NCI-H748 treated with DMSO at 0.1 percent for 48 hours (cell line): ENCODE measurements at regions not wholly inside any gene's neighbourhood (a gene's known extent, or its start where the extent isn't known, plus 50 kb on each side); places are given as distances from the start of the nearest gene placed in this dataset.
"Not testable (repeated sequence)": the region's sequence is repeated elsewhere in the genome, so short reads cannot be mapped to it uniquely, and the experiment has no call there.

ENCODE experiments used
- DNase-seq: peaks from one replicate; lab custom pipeline; 2025; lab: John Stamatoyannopoulos, UW

GRCh38 chr4:67332627-67333026 is 212.7 kb downstream of the CENPC start:
- DNase-seq = no peak

DNA sequence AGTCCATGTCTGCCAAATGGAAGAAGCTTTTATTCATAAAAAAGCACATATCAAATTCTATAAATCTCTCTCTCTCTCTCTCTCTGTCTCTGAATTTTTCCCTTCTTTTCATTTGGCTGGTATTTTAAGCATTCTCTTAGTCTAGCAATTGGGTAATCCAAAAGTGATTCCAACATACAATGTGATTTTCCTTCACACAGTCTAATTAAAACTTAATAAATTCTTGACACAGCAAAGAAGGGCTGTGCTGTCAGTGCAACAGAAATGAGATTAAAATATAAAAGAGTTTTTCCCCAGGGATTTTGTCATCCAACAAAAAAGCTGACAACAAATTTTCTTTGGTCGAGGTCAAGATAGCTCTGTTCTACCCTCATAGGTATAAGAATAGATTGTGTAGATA is 216.9 kb downstream of the CENPC start:
- DNase-seq = no peak

DNA sequence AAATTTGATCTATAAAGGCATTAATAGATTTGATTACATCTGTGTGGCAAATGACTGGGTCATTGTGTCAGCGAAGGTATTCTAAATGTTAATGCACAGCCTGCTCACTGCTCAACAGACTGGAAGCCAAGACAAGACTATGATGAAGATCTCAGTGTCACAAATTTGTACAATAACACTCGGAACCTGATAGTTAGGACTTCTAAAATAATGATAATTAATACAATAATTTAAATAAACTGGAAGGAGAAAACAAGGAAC is 217.4 kb downstream of the CENPC start:
- DNase-seq = no peak

DNA sequence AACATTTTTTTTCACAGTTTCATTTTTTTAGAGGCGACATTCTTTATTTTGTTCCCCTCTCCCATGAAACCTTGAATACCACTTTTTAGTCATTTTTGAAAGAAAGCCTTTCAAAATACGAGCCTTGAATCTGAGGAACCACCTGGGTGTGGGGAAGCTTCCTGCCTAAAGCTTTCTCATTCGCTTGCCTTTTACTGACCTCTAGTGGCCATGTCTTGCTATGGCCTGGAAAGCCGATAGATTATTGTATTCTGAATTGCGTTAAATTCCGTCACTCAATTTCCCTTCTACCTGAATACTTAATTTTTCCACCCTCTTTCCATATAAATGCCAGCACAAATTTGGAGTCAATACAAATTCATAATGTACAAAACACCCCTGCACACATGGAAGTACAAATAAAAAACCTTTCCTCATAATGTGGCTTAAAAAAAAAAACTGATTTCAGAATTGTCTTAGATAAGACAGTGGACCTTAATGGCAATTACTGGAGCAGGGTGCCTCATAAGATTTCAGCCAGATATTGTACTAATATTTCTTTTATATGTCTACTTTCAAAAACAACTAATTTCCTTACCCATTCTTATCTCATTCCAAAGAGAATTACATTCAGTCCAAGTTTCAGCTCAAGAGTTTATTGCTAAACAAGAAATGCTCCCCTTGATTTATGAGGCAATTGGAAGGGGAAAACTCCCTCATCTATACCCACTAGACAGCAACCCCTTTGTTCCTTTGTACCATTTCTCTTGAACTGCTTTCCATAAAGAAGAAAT is 217.9 kb downstream of the CENPC start:
- DNase-seq = peak; percentile 15

DNA sequence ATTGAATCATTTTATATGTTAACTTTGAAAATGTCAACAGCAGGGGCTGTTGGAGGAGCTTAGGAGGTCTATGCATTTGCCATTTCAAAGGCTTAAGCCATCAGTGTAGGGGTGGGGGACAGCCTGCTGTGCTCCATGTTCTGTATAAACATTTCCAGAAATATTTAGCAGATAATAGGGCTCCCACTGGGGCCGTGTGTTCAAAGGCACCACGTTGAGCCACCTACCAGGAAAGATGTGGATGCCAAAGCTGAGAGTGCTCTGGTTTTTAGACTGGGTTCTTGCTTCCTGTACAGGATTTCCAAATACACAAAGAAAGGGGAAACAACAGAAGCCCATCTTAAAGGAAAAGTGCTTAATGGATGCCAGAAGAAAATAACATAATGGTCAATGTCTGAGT is 219.5 kb downstream of the CENPC start:
- no peak for DNase-seq

DNA sequence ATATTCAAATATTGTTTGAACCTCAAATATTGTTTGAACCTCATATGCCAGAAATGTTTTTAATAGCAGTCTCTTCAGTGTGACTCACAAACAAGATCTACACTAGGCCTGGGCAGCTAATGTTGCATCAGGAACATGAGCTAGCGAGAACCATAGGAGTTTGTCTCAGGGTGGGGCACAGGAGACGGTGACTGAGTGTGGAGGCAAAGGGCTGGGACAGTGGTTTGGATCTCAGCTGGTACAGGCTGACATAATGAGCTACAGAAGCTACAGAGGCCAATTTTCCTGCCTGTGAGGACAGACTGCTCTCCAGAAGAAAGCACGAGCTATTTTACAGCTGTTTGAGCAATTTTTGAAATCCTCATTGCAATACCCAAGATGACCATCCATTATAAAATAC is 224.7 kb downstream of the CENPC start:
- no peak for DNase-seq

DNA sequence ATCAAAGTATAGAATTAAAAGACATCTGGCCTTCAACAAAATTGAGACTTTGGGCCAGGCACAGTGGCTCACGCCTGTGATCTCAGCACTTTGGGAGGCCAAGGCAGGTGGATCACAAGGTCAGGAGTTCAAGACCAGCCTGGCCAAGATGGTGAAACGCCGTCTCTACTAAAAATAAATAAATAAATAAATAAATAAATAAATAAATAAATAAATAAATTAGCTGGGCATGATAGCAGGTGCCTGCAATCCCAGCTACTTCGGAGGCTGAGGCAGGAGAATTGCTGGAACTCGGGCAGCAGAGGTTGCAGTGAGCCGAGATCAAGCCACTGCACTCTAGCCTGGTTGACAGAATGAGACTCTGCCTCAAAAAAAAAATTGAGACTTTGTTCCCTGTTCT is 225.7 kb downstream of the CENPC start:
- DNase-seq = not testable (repeated sequence)

DNA sequence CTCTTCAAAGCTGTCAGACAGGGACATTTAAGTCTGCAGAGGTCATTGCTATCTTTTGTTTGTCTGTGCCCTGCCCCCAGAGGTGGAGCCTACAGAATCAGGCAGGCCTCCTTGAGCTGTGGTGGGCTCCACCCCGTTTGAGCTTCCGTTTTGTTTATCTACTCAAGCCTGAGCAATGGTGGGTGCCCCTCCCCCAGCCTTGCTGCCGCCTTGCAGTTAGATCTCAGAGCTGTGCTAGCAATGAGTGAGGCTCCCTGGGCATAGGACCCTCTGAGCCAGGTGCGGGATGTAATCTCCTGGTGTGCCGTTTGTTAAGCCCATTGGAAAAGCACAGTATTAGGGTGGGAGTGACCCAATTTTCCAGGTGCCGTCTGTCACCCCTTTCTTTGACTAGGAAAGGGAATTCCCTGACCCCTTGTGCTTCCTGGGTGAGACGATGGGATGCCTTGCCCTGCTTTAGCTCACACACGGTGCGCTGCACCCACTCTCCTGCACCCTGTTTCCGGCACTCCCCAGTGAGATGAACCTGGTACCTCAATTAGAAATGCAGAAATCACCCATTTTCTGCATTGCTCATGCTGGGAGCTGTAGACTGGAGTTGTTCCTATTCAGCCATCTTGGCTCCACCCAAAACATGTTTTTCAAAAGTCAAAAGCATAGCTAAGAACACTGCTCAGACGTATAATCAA is 244.7 kb downstream of the CENPC start:
- DNase-seq = not testable (repeated sequence)

DNA sequence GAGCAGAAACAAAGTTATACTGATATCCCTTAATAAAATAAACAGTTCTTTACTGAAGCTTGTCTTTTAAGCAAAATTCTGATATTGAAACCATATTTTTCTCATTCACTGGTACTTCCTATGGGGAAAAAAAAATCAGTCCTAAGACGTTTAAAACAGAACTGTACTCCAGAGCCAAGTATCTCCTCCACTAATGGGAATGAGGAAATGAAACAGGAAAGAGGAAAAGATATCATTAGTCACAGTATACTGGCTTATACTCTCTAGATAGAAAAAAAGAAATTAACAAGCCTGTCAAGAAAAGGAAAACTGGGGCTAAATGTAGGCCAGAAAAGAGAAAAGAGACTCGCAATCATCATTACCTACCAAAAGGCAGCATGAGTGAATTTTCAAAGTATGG is 252.7 kb downstream of the CENPC start:
- no peak for DNase-seq

DNA sequence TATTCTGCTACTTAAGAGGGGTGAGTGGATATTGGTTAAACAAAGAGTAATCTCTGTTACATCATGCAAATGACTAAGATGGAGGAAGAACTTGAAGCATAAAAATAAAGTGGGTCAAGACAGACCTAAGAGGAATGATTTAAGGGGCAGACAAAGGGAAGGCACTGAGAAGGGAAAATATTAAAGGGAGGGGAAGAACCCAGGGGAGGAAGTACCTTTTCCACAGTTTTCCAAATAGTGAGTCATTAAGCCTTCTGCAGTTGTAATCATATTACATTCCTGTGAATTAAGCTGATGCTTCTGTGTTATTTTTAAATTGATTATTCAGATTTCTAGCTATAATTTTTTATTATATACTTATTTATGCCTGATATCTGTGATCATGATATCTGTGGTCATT is 253.3 kb downstream of the CENPC start:
- DNase-seq = no peak

- no peak for DNase-seq
Observed at GRCh38 chr4:67291644-67292043, 253.7 kb downstream of the CENPC start.

DNA sequence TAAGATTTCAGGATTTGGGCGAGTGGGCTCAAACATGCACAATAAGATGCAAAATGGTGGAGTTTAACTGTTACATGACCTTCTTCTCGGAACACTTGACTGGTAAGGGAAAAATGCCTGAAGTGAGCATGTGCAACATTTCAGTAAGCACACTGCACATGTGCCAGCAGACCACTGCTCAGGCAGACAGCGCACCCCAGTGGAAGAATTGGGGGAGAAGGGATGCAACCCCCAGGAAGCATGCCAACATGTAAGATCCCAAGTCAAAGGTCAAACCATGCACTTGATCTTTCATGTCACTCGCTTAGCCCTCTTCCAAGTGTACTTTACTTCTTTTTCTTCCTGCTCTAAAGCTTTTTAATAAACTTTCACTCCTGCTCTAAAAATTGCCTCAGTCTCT is 256.3 kb downstream of the CENPC start:
- no peak for DNase-seq

- DNase-seq = no peak
Observed at GRCh38 chr4:67286724-67287123, 258.6 kb downstream of the CENPC start.

GRCh38 chr4:67282749-67283148 is 262.6 kb downstream of the CENPC start:
- DNase-seq = no peak

DNA sequence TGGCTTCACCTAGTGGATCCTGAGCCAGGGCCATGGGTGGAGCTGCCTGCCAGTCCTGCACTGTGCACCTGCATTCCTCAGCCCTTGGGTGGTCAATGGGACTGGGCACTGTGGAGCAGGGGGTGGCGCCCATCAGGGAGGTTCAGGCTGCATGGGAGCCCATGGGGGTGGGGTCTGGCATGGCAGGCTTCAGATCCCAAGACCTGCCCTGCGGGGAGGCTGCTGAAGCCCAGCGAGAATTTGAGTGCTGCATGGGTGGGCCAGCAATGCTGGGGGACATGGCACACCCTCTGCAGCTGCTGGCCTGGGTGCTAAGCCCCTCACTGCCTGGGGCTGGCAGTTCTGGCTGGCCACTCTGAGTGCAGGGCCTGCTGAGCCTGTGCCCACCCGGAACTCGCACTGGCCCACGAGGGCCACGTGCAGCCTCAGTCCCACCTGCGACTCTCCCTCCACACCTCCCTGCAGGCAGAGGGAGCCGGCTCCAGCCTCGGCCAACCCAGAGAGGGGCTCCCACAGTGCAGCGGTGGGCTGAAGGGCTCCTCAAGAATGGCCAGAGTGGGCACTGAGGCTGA is 270.0 kb downstream of the CENPC start:
- DNase-seq = no peak

DNA sequence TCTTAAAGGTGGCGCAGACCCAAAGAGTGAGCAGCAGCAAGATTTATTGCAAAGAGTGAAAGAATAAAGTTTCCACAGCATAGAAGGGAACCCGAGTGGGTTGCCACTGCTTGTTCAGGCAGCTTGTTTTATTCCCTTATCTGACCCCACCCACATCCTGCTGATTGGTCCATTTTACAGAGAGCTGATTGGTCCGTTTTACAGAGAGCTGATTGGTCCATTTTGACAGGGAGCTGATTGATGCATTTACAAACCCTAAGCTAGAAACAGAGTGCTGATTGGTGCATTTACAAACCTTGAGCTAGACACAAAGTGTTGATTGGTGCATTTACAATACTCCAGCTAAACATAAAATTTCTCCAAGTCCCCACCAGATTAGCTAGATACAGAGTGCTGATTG is 270.6 kb downstream of the CENPC start:
- DNase-seq = not testable (repeated sequence)

DNA sequence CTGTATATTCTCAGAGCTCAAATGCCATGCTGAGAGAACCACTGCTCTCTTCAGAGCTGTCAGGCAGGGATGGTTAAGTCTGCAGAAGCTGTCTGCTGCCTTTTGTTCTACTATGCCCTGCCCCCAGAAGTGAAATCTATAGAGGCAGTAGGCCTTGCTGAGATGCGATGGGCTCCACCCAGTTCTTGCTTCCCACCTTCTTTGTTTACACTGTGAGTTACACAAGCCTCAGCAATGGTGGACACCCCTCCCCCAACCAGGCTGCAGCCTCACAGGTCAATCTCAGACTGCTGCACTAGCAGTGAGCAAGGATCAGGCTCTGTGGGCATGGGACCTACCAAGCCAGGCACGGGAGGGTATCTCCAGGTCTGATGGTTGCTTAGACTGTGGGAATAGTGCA is 271.6 kb downstream of the CENPC start:
- DNase-seq = no peak

DNA sequence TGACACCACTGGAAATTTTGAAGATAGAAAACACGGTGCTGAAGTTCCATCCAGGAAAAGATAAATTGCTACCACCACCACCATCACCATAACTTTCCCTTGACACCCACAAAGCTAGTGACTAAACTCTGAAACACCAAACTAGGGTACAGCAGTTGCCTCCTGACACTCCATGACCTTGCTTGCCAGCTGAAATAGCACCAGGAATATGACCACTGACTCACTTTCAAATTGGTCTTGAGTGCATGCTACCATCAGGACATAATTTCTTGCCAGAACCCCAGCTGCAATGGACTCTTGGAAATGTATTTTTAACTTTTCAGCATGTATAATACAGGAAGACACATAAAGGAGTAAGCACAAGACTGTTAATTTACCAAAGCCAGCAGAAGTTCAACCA is 283.3 kb downstream of the CENPC start:
- no peak for DNase-seq

DNA sequence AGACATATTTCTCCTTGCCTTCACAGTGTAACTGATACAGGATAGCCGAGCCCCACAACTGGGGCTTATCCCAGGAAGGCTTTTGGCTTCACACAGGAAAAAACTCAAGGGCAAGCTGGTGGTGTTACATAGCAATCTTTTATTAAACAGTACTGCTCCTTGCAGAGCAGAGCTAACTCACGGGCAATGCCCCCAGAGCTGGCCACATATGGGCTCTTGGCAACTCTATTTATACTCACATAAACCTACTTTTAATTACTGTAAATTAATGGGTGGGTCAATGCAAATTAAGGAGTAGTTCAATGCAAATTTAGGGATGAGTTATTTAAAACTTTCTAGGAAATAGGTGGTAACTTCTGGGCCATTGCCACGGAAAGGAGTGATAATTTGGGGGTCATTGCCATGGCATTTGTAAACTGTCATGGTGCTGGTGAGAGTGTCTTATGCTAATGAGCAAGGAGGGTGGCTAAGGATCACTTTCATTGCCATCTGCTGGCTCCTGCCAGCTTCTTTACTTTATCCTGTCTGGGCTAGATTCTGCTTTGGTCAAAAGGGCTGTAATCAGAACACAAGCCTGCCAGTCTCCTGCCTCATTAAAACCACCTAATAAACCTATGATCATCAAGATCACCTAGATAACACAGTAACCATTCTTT is 288.8 kb downstream of the CENPC start:
- DNase-seq = no peak

- no peak for DNase-seq
Observed at GRCh38 chr4:67250131-67250896, 295.0 kb downstream of the CENPC start.

DNA sequence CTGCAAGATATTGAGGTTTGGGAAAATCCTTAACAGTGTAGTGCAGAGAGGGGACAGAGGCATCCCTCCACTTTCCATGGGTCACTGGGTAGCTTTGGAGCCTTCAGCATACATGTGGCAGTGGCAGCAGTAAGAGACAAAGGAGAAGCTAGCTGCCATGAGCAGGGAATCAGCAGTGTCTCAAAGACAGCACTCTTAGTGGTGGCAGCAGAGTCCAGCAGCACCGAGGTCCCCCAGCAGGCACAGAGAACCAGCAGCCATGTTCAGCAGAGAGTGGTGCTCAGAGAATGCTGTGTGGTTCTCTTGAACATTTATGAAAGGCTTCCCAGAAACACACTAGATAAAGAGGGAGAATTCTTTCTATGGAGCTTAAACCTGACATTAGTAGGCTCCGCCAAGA is 308.5 kb downstream of the CENPC start:
- DNase-seq = no peak

DNA sequence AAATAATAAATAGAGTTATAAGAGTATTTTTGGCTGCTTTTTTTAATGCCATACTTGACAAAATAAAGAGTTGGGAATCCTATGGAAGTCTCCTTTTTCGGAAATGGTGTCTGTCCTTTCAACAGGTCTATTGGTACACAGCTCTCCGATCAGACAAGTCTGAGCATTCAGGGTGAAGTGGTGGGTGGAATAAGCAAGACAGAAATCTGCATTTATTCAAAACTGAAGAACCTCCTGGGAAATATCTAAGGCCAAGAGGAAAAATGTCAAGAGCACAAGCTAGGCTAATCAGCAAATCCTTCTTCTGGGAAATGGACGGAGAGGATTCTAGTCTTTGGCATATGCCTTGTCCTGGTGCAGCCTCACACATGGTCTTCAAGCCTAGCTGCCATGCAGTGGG is 309.0 kb downstream of the CENPC start:
- no peak for DNase-seq
